H1 (cell line): ENCODE measurements at regions not wholly inside any gene's neighbourhood (a gene's known extent, or its start where the extent isn't known, plus 50 kb on each side); places are given as distances from the start of the nearest gene placed in this dataset.

Experiments
- CTCF ChIP-seq, 3 experiments: IDR thresholded peaks; 1 replicate in 2 of 3; 2 replicates in 1 of 3; pipeline versions ENCODE4 v1.5.1 to v1.6.1; 2011; ENCODE audit warnings: low read length in 3 of 3, mild to moderate bottlenecking in 3 of 3, inconsistent platforms in 2 of 3, low read depth in 1 of 3, moderate library complexity in 1 of 3; ENCODE audit not compliant: insufficient read depth in 1 of 3; ENCODE audit errors: control extremely low read depth in 1 of 3
- EZH2 ChIP-seq: fragments of 200-600 bp; sonication (generic); IDR thresholded peaks from 2 replicates; pipeline ENCODE4 v1.7.1; 2012; ENCODE audit warnings: low read depth, mild to moderate bottlenecking, moderate library complexity, low read length, inconsistent platforms; ENCODE audit not compliant: severe bottlenecking
- GABPA ChIP-seq: IDR thresholded peaks from 2 replicates; pipeline ENCODE4 v1.6.1; 2011; ENCODE audit warnings: mild to moderate bottlenecking, low read length, moderate library complexity, borderline replicate concordance; ENCODE audit not compliant: insufficient read depth
- RNF2 ChIP-seq: fragments of 200-900, 300-1000 bp; sonication (generic); IDR thresholded peaks from 2 replicates; pipeline ENCODE4 v1.7.1; 2016; ENCODE audit warnings: borderline replicate concordance, low read depth, mild to moderate bottlenecking, antibody characterized with exemption, low read length; ENCODE audit not compliant: poor library complexity, severe bottlenecking; ENCODE audit errors: missing control alignments
- SIX5 ChIP-seq: IDR thresholded peaks from 2 replicates; pipeline ENCODE4 v1.6.1; 2011; ENCODE audit warnings: mild to moderate bottlenecking, low read depth, low read length
- SP1 ChIP-seq: IDR thresholded peaks from 2 replicates; pipeline ENCODE4 v1.6.1; 2011; ENCODE audit warnings: low read depth, low read length
- TAF1 ChIP-seq: IDR thresholded peaks from 2 replicates; pipeline ENCODE4 v1.6.1; 2011; ENCODE audit warnings: mild to moderate bottlenecking, low read depth, low read length
- ZNF274 ChIP-seq: IDR thresholded peaks from 2 replicates; pipeline ENCODE4 v1.7.0; 2012; ENCODE audit warnings: low read length, borderline replicate concordance; ENCODE audit errors: extremely low read depth

GRCh38 chr21:35719080-35719479 lies 341.2 kb downstream of the SETD4 start:
- TF ChIP-seq RNF2 (no peak), CTCF (IDR thresholded peaks at IDR 0.05; ENCODE audit: control extremely low read depth in 1 of 3, insufficient read depth in 1 of 3, low read depth in 1 of 3, low read length in 3 of 3) (no peak), SIX5 (no peak), EZH2 (no peak), GABPA (no peak), SP1 (no peak), ZNF274 (no peak), TAF1 (no peak)
